ENCODE measurements at regions not wholly inside any gene's neighbourhood (a gene's known extent, or its start where the extent isn't known, plus 50 kb on each side); places are given as distances from the start of the nearest gene placed in this dataset.

DNA sequence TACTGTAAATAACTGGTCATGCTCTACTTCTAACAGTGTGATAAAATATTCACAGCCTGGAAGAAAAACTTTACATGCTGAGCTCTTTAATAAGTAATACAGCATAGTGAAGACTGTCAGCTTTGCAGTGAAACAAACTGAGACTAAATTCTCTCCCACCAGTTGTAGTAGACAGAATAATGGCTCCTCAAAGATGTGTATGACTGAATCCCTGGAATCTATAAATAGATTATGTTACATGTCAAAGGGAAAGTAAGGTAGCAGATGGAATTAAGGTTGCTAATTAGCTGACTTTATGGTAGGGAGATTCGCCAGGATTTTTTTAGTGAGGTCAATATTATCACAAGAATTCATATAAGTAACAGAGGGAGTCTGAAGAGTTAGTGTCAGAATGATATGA lies 609.5 kb upstream of the VRK2 start:
- no peak overlapping the region for H3K4me3 ChIP-seq (ENCODE audit: low read depth, low read length)
- TF ChIP-seq, protein P1, sequence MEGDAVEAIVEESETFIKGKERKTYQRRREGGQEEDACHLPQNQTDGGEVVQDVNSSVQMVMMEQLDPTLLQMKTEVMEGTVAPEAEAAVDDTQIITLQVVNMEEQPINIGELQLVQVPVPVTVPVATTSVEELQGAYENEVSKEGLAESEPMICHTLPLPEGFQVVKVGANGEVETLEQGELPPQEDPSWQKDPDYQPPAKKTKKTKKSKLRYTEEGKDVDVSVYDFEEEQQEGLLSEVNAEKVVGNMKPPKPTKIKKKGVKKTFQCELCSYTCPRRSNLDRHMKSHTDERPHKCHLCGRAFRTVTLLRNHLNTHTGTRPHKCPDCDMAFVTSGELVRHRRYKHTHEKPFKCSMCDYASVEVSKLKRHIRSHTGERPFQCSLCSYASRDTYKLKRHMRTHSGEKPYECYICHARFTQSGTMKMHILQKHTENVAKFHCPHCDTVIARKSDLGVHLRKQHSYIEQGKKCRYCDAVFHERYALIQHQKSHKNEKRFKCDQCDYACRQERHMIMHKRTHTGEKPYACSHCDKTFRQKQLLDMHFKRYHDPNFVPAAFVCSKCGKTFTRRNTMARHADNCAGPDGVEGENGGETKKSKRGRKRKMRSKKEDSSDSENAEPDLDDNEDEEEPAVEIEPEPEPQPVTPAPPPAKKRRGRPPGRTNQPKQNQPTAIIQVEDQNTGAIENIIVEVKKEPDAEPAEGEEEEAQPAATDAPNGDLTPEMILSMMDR (IDR thresholded peaks at IDR 0.05; ENCODE audit: low read depth, low read length), result no peak

DNA sequence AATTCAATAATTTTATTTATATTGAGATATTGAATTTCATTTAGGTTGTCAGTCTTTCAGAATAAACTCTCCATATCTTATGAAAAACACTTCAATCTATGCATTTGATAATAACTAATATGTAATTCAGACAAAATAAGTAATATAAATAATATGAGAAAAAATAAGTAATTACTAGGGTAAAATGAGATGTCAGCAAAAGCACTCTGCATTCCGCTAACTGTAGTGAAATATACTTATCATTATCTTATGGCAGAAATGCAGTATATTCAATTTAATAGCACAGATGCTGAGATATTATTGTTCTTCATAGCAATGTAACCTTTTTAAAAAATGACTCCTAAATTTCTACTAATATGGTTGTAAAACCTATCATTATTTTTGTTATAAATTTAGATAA lies 606.2 kb upstream of the VRK2 start:
- H3K4me3 ChIP-seq (ENCODE audit: low read depth, low read length), result no peak overlapping the region
- TF ChIP-seq, protein P1 (IDR thresholded peaks at IDR 0.05; ENCODE audit: low read depth, low read length), result no peak

DNA sequence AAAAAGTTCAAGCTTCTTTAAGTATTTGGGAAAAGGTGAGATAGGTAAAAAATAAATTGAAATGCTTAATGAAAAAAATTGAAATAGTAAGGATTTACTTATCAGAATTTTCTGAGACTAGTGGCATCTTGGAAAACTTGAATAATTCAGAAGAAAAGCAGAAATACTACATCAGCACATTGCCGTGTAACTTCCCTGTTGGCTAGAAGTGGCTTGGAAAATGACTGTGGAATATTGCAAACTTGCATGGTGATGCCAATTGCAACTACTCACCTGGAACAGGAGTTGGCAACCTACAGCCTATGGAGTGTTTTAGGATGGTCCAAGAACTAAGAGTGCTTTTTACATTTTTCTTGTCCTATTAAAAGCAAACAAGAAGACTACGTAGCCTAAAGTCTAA lies 603.5 kb upstream of the VRK2 start:
- TF ChIP-seq, protein P1 (IDR thresholded peaks at IDR 0.05; ENCODE audit: low read depth, low read length), result no peak
- H3K4me3 ChIP-seq (ENCODE audit: low read depth, low read length), result no peak overlapping the region

DNA sequence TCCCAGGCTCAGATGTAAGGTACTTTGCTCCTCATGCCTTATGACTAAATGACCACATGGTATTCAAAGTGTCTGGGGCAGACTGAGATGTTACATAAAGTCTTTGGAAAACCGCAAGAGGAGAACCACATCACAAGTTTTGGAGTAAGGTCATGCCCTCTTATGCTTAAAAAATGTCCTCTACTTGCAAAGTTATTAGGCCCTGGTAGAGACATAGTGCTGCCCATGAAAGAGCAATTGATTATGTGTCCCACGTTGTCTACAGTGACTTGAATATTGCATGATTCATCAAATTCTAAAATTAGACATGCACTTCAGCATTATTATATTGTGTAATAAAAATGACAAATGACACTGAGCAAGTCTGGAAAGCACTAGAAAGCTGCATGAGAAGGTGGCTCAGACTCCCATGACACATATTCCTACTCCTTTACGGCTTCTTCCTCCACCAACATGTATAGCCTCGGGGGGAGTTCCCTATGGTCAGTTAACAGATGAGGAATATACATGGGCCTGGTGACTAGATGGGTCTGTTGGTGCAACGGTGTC lies 602.6 kb upstream of the VRK2 start:
- TF ChIP-seq, protein P1 (IDR thresholded peaks at IDR 0.05; ENCODE audit: low read depth, low read length), result no peak
- no peak overlapping the region for H3K4me3 ChIP-seq (ENCODE audit: low read depth, low read length)

DNA sequence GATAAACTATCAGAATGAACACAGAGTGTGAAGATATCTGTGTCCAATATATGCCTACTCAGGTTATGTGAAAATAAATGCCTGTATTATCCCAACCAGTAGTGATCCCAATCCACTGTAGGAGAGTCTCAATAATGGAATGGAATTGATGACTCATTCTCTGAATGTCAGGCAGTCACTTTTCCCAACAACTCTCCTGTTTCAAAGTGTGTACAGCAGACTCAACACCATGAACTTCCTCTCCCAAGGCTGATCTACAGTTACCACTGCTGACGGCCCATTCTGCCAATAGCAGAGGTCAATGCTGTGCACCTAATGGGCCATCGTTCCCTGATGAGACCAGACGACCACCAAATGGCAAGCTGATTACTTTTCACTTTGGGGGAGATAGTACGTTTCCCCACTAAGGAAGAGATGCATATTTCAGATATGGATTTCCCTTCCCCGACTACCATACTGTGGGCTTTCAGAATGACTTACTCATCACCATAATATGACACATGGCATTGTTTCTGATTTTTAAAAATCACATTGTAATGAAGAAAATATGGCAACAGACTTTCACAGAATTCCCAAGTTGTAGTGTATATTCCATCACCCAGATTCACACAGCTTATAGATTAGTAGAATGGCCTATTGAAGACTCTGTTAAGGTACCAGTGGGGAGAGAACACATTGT lies 601.7 kb upstream of the VRK2 start:
- H3K4me3 ChIP-seq (ENCODE audit: low read depth, low read length), result no peak overlapping the region
- TF ChIP-seq, protein P1 (IDR thresholded peaks at IDR 0.05; ENCODE audit: low read depth, low read length), result no peak

DNA sequence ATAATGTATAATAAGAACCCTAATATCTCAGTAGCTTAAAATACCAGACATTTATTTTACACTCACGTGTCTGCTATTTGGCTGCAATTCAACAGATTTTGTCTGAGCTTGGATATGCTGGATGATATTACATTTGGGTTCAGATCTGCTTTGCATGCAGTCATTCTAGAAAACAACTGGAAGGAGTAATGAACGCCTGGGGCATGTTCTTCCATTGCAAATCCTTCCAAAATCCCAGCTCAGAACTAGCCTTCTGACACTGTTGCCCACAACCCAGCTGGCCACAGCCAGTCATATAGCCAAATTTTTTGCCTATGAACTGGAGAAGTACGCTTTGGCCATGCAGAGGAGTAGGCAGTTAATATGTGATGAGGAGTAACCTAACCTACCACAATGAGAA lies 597.8 kb upstream of the VRK2 start:
- TF ChIP-seq, protein P1 (IDR thresholded peaks at IDR 0.05; ENCODE audit: low read depth, low read length), result no peak
- no peak overlapping the region for H3K4me3 ChIP-seq (ENCODE audit: low read depth, low read length)

DNA sequence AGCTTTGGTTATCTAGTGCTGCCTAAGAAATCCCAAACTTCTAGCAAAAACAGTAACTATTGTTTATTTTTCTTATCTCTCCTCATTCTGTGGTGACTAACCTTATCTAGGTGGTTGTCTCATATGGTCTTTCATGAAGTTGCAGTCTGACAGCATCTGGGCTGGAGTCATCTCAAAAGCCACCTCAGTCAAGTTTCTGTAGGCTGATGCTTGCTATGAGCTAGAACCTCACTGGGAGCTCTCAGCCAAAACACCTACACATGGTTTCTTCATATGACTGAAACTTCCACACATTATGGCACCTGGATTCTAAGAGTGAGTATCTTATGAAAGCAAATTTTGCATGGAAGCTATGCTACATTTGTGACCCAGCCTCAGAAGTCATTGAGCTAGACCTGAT lies 596.4 kb upstream of the VRK2 start:
- H3K4me3 ChIP-seq (ENCODE audit: low read depth, low read length), result no peak overlapping the region
- TF ChIP-seq, protein P1 (IDR thresholded peaks at IDR 0.05; ENCODE audit: low read depth, low read length), result no peak
